IMR-90 (cell line): ENCODE measurements at regions not wholly inside any gene's neighbourhood (a gene's known extent, or its start where the extent isn't known, plus 50 kb on each side); places are given as distances from the start of the nearest gene placed in this dataset.

Experiments used
- ATAC-seq: fragments of 200-7000 bp; cut with Tn5 transposase; 2 replicates; pipeline ENCODE4 v1.9.1; 2020; ENCODE audit warnings: low read depth, mild to moderate bottlenecking, moderate library complexity
- BruUV-seq: library from RNA; stranded (reverse); fragments of 400-500 nt; replicated peaks from 2 replicates; lab custom pipeline; 2021; lab: Mats Ljungman, UMichigan
- CTCF ChIA-PET: fragments of 300-600 bp; formaldehyde crosslinking; extraction: SDS; loops from one replicate; lab custom pipeline; 2021; ENCODE audit warnings: antibody characterized with exemption; lab: Yijun Ruan, JAX
- POLR2A ChIA-PET: fragments of 300-600 bp; sonication (Branson Sonifier 250); formaldehyde crosslinking; loops from one replicate; lab custom pipeline; 2022; ENCODE audit warnings: antibody characterized with exemption; ENCODE audit not compliant: unreplicated experiment; lab: Charles Lee
- DNase-seq: peaks from one replicate; pipeline ENCODE4 v3.0.0; 2013
- H2AFZ ChIP-seq: replicated peaks from 2 replicates; pipeline ENCODE3; 2013; ENCODE audit warnings: low read length, mild to moderate bottlenecking; ENCODE audit not compliant: poor library complexity
- H2AK5ac ChIP-seq: 2 replicates; pipeline ENCODE4 v1.6.1; 2013; ENCODE audit warnings: low read depth, low read length, inconsistent platforms
- H2AK9ac ChIP-seq: replicated peaks from 2 replicates; pipeline ENCODE3; 2013; ENCODE audit warnings: mild to moderate bottlenecking, low read depth, low read length, moderate library complexity; ENCODE audit not compliant: poor library complexity
- H2BK120ac ChIP-seq: 2 replicates; pipeline ENCODE4 v1.6.1; 2013; ENCODE audit warnings: low read depth, low read length, inconsistent platforms
- H2BK15ac ChIP-seq: 3 replicates; pipeline ENCODE4 v1.6.1; 2013; ENCODE audit warnings: low read depth, low read length, inconsistent platforms
- H2BK20ac ChIP-seq: 2 replicates; pipeline ENCODE4 v1.6.1; 2013; ENCODE audit warnings: low read depth, mild to moderate bottlenecking, inconsistent platforms, low read length, moderate library complexity
- H2BK5ac ChIP-seq: 2 replicates; pipeline ENCODE4 v1.6.1; 2013; ENCODE audit warnings: mild to moderate bottlenecking, low read depth, low read length, inconsistent platforms; ENCODE audit not compliant: poor library complexity, severe bottlenecking
- H3K14ac ChIP-seq: replicated peaks from 2 replicates; pipeline ENCODE4 v1.6.1; 2013; ENCODE audit warnings: low read depth, low read length, inconsistent platforms
- H3K18ac ChIP-seq: 2 replicates; pipeline ENCODE4 v1.6.1; 2013; ENCODE audit warnings: low read depth, low read length, control low read depth
- H3K23ac ChIP-seq: 2 replicates; pipeline ENCODE4 v1.6.1; 2013; ENCODE audit warnings: low read depth, low read length, inconsistent platforms
- H3K27ac ChIP-seq: 2 replicates; pipeline ENCODE4 v1.5.1; 2013; ENCODE audit warnings: mild to moderate bottlenecking, control low read depth, low read length; ENCODE audit not compliant: insufficient read depth
- H3K27me3 ChIP-seq: 2 replicates; pipeline ENCODE4 v1.6.1; 2013; ENCODE audit warnings: low read length; ENCODE audit not compliant: control insufficient read depth, insufficient read depth
- H3K36me3 ChIP-seq: 2 replicates; pipeline ENCODE4 v1.6.1; 2013; ENCODE audit warnings: low read length, mixed read lengths; ENCODE audit not compliant: control insufficient read depth, insufficient read depth
- H3K4ac ChIP-seq: 2 replicates; pipeline ENCODE4 v1.6.1; 2013; ENCODE audit warnings: low read depth, low read length, inconsistent platforms
- H3K4me1 ChIP-seq: 2 replicates; pipeline ENCODE4 v1.6.1; 2013; ENCODE audit warnings: low read length, mixed read lengths; ENCODE audit not compliant: control insufficient read depth, insufficient read depth
- H3K4me2 ChIP-seq: 2 replicates; pipeline ENCODE4 v1.6.1; 2013; ENCODE audit warnings: low read depth, mild to moderate bottlenecking, control low read depth, low read length, moderate library complexity
- H3K4me3 ChIP-seq: 2 replicates; pipeline ENCODE4 v1.5.1; 2013; ENCODE audit warnings: low read depth, mild to moderate bottlenecking, control low read depth, low read length, moderate library complexity; ENCODE audit not compliant: insufficient read depth
- H3K56ac ChIP-seq: 2 replicates; pipeline ENCODE4 v1.6.1; 2013; ENCODE audit warnings: low read length, inconsistent platforms; ENCODE audit not compliant: insufficient read depth; ENCODE audit errors: extremely low read depth
- H3K79me1 ChIP-seq, 2 experiments: 2 replicates each; pipeline ENCODE4 v1.6.1; 2013; ENCODE audit warnings: low read length in 2 of 2, inconsistent platforms in 1 of 2, low read depth in 1 of 2
- H3K9ac ChIP-seq: 2 replicates; pipeline ENCODE4 v1.6.1; 2013; ENCODE audit warnings: low read depth, low read length, control low read depth
- H3K9me1 ChIP-seq: 2 replicates; pipeline ENCODE4 v1.6.1; 2013; ENCODE audit warnings: low read length, inconsistent platforms; ENCODE audit not compliant: insufficient read depth
- H3K9me3 ChIP-seq: 2 replicates; pipeline ENCODE4 v1.6.1; 2013; ENCODE audit warnings: low read length; ENCODE audit not compliant: control insufficient read depth, insufficient read depth
- H4K20me1 ChIP-seq: 2 replicates; pipeline ENCODE4 v1.6.1; 2013; ENCODE audit warnings: low read length, inconsistent platforms; ENCODE audit not compliant: insufficient read depth
- H4K5ac ChIP-seq: 2 replicates; pipeline ENCODE4 v1.6.1; 2013; ENCODE audit warnings: mild to moderate bottlenecking, low read depth, low read length, control low read depth
- H4K8ac ChIP-seq, 2 experiments: 2 replicates each; pipeline ENCODE4 v1.6.1; 2013; ENCODE audit warnings: low read depth in 2 of 2, low read length in 2 of 2, control low read depth in 1 of 2, inconsistent platforms in 1 of 2
- H4K91ac ChIP-seq: 2 replicates; pipeline ENCODE4 v1.6.1; 2013; ENCODE audit warnings: low read depth, low read length, inconsistent platforms; ENCODE audit not compliant: insufficient read depth
- BHLHE40 ChIP-seq: fragments of 150-350 bp; IDR thresholded peaks from 2 replicates; pipeline ENCODE4 v1.6.1; 2016; ENCODE audit warnings: mild to moderate bottlenecking, low read depth, low read length
- CEBPB ChIP-seq: IDR thresholded peaks from 2 replicates; pipeline ENCODE4 v1.6.1; 2012; ENCODE audit warnings: low read depth, low read length, improper control_type of control experiment
- CHD1 ChIP-seq: IDR thresholded peaks from 2 replicates; pipeline ENCODE4 v1.6.1; 2012; ENCODE audit warnings: low read depth, low read length, improper control_type of control experiment
- MAFK ChIP-seq: IDR thresholded peaks from 2 replicates; pipeline ENCODE4 v1.6.1; 2012; ENCODE audit warnings: low read depth, low read length, improper control_type of control experiment
- MAZ ChIP-seq: IDR thresholded peaks from 2 replicates; pipeline ENCODE4 v1.6.1; 2012; ENCODE audit warnings: low read depth, mild to moderate bottlenecking, low read length, improper control_type of control experiment, moderate library complexity, borderline replicate concordance
- MXI1 ChIP-seq: IDR thresholded peaks from 2 replicates; pipeline ENCODE4 v1.6.1; 2012; ENCODE audit warnings: low read depth, mild to moderate bottlenecking, low read length, moderate library complexity, borderline replicate concordance
- NFE2L2 ChIP-seq: fragments of 150-350 bp; IDR thresholded peaks from 2 replicates; pipeline ENCODE4 v1.6.1; 2016; ENCODE audit warnings: low read depth, mild to moderate bottlenecking, low read length
- POLR2A ChIP-seq: IDR thresholded peaks from 2 replicates; pipeline ENCODE4 v1.6.1; 2012; ENCODE audit warnings: mild to moderate bottlenecking, low read depth, low read length
- RAD21 ChIP-seq: IDR thresholded peaks from 2 replicates; pipeline ENCODE4 v1.6.1; 2012; ENCODE audit warnings: low read length, improper control_type of control experiment
- RCOR1 ChIP-seq: IDR thresholded peaks from 2 replicates; pipeline ENCODE4 v1.6.1; 2012; ENCODE audit warnings: mild to moderate bottlenecking, low read length, improper control_type of control experiment; ENCODE audit not compliant: insufficient replicate concordance
- SMC3 ChIP-seq: fragments of 150-350 bp; IDR thresholded peaks from 2 replicates; pipeline ENCODE4 v1.6.1; 2016; ENCODE audit warnings: low read depth, mild to moderate bottlenecking, antibody characterized with exemption, low read length, moderate library complexity
- WGBS, 2 experiments: methylation state at CpG; one replicate each; pipeline versions ENCODE4 v1.1.5 to v1.1.7; 2013; ENCODE audit warnings: missing lambda C conversion rate in 2 of 2; ENCODE audit not compliant: insufficient read length in 1 of 2; ENCODE audit errors: extremely low coverage in 2 of 2; 5-methylcytosine and 5-hydroxymethylcytosine counted together
- dilution Hi-C: fragments of 300-500 bp; cut with HindIII; formaldehyde crosslinking; loops from one replicate; pipeline ENCODE4 v1.14.3; 2018; ENCODE audit warnings: low sequenced_read_pairs; ENCODE audit not compliant: unreplicated experiment
- in situ Hi-C: fragments of 300-500 bp; cut with MboI; formaldehyde crosslinking; loops from 3 replicates; pipeline ENCODE4 v1.14.3; 2019; ENCODE audit warnings: low sequenced_read_pairs, inconsistent platforms, mixed read lengths
- intact Hi-C: fragments of 100-400 bp; cut with micrococcal nuclease; formaldehyde crosslinking; loops from 2 replicates; pipeline ENCODE4 v1.10.0; 2022
- TF ChIP-seq, protein P1 (sequence below): fragments of 150-350 bp; IDR thresholded peaks from 2 replicates; pipeline ENCODE4 v1.6.1; 2016; ENCODE audit warnings: low read depth, mild to moderate bottlenecking, low read length, moderate library complexity, borderline replicate concordance
- TF ChIP-seq, protein P2 (sequence below): fragments of 150-350 bp; IDR thresholded peaks from 2 replicates; pipeline ENCODE4 v1.6.1; 2017; ENCODE audit warnings: mild to moderate bottlenecking, antibody characterized with exemption, low read length, low read depth

DNA sequence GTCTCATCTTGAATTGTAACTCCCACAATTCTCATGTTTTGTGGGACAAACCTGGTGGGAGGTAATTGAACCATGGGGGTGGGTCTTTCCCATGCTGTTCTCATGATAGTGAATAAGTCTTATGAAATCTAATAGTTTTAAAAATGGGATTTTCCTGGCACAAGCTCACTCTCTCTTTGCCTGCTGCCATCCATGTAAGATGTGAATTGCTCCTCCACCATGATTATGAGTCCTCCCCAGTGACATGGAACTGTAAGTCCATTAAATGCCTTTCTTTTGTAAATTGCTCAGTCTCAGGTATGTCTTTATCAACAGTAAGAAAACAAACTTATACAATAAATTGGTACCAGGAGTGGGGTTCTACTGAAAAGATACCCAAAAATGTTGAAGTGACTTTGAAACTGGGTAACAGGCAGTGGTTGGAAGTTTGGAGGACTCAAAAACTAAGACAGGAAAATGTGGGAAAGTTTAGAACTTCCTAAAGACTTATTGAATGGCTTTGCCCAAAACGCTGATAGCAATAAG, 601.4 kb downstream of the ZEB2 start:
- dilution Hi-C loops (no loop called here), in situ Hi-C loops (no loop called here), intact Hi-C loops (no loop called here)
- Histone ChIP-seq H3K27ac (no peak overlapping the region), H3K18ac (no peak overlapping the region), H2BK15ac (no peak overlapping the region), H2BK20ac (no peak overlapping the region), H3K56ac (no peak overlapping the region), H2AK5ac (no peak overlapping the region), H3K9me1 (no peaks in the 10 kb centered on the region), H4K20me1 (no peaks in the 10 kb centered on the region), H4K5ac (no peak overlapping the region), H3K14ac (no peak overlapping the region), H3K23ac (no peak overlapping the region), H3K4me3 (no peak overlapping the region), H3K36me3 (no peaks in the 10 kb centered on the region), H3K4me2 (no peak overlapping the region), H4K8ac (no peak overlapping the region), H3K9ac (no peak overlapping the region), H3K4ac (no peak overlapping the region), H3K79me1 (no peaks in the 10 kb centered on the region), H3K4me1 (no peaks in the 10 kb centered on the region), H2AFZ (no peak overlapping the region), H2BK5ac (no peak overlapping the region), H2BK120ac (no peak overlapping the region), H4K91ac (no peak overlapping the region), H2AK9ac (no peak overlapping the region), H3K9me3 (peaks cover 8% of the 10 kb centered on the region), H3K27me3 (no peaks in the 10 kb centered on the region)
- no peak for TF ChIP-seq MAFK
- TF ChIP-seq, protein P1, sequence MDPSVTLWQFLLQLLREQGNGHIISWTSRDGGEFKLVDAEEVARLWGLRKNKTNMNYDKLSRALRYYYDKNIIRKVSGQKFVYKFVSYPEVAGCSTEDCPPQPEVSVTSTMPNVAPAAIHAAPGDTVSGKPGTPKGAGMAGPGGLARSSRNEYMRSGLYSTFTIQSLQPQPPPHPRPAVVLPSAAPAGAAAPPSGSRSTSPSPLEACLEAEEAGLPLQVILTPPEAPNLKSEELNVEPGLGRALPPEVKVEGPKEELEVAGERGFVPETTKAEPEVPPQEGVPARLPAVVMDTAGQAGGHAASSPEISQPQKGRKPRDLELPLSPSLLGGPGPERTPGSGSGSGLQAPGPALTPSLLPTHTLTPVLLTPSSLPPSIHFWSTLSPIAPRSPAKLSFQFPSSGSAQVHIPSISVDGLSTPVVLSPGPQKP = no peak
- TF ChIP-seq, protein P2, sequence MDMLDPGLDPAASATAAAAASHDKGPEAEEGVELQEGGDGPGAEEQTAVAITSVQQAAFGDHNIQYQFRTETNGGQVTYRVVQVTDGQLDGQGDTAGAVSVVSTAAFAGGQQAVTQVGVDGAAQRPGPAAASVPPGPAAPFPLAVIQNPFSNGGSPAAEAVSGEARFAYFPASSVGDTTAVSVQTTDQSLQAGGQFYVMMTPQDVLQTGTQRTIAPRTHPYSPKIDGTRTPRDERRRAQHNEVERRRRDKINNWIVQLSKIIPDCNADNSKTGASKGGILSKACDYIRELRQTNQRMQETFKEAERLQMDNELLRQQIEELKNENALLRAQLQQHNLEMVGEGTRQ = no peak
- TF ChIP-seq CHD1 = no peak
- no peak for TF ChIP-seq RCOR1
- no peak for TF ChIP-seq MAZ
- no peak for TF ChIP-seq SMC3
- TF ChIP-seq MXI1 = no peak
- no peak for TF ChIP-seq BHLHE40
- no peak for TF ChIP-seq POLR2A
- TF ChIP-seq CEBPB = no peak
- no peak for TF ChIP-seq RAD21
- TF ChIP-seq NFE2L2 = no peak
- WGBS, 2 experiments = 80% methylated on average over 1 of the region's 1 CpG; no CpG with 5 or more reads in 1 of the 2 experiments
- ATAC-seq = no peak
- BruUV-seq = no TSS peak
- POLR2A ChIA-PET = no interaction called here
- CTCF ChIA-PET = no interaction called here
- DNase-seq = no peak
